SW 1271 (cell line): ENCODE measurements at regions not wholly inside any gene's neighbourhood (a gene's known extent, or its start where the extent isn't known, plus 50 kb on each side); places are given as distances from the start of the nearest gene placed in this dataset.
"Not testable (repeated sequence)": the region's sequence is repeated elsewhere in the genome, so short reads cannot be mapped to it uniquely, and the experiment has no call there.

Experiments
- DNase-seq, 2 experiments: peaks; one replicate each; lab custom pipeline; 2025; lab: John Stamatoyannopoulos, UW

DNA sequence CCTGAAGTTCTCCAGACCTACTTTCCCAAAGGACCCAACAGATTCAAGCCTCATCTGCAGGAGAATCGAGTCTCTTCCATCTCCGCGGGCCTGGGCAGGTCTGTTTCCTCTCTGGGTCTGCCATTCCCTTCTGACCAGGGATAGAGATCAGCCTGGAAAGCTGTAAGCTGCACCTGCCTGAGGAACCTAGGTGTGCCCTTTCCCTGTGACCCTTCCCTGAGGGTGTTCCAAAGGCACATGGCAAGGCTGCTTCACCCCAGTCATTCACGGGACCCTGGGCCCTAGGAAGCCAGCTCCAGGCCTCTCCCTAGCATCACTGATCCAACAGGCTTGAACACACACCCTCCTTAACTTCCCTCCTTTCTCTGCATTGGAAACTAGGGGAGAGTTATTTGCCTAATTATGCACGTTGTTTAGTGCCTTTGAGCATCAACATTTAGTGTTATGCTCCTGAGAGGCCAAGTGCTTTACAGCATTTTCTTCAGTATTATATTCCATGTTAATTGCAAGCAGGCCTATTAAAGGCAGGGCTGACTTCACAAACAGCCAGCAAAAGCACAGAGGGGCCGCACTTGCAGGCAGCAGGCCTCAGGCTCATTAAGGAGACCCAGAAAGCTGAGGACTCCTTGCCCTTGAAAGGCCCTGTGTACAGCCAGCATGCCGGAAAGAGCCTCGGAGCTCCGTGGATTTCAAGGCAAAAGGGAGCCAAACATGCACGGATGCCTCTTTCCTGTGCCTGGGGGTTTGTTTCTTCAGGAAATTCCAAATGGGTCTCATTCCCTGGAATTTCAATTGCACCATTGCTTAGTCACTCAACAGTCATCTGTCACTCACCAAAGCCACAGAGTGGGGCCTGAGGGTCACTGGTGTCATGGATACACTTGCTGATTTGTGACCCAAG is 91.0 kb upstream of the FAM20C start:
- peak; percentile 69 to 90 for DNase-seq

DNA sequence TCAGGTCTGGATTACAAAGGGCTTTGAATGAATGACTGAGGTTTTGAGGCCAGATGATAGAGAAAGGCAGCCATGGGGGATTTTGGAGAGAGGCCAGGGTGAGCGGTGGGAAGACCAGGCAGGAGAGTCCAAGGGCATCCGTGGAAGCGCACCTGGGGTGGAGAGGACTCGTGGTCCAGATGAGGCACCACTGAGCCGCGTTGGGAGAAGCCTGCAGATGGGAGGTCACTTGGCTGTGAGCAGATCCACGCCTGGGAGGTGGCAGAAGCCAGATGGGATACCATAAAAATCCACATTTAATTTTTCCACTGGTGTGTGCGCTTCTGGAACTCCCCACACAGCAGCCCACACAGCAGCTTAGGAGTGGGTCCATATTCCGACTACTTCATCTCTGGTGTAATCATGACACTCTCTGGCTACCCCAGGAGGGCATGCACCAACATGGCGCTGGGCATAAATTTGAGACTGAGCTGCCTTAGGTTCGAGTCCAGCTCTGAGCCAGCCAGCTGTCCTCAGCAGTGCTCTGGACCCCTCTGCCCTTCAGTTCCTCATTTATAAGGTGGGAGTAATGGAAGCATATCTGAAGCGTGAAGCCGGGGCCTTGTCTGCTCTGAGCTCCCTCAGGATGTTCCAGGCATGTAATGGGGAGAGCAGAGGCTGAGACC is 90.2 kb upstream of the FAM20C start:
- no peak for DNase-seq

DNA sequence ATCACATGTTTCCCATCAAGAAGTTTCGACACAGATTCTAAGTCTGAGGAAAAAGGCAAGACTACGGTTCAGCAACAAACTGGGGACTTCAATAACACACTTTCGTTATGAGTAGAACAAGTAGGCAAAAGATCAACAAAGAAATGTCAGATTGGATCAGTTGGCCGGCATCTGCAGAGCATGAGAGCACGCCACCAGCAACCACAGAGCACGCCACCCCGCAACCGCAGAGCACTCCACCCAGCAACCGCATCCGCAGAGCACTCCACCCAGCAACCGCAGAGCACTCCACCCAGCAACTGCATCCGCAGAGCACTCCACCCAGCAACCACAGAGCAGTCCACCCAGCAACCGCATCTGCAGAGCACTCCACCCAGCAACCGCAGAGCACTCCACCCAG is 89.7 kb upstream of the FAM20C start:
- no peak for DNase-seq

DNA sequence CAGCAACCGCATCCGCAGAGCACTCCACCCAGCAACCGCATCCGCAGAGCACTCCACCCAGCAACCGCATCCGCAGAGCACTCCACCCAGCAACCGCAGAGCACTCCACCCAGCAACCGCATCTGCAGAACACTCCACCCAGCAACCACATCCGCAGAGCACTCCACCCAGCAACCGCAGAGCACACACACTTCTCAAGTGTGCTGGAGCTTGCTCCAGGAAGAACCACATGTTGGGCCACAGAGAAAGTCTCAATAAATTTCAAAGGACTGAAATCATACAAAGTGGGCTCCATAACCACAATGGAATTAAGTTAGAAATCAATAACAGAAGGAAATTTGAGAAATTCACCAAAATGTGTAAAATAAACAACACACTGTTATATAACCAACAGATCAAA is 88.4 kb upstream of the FAM20C start:
- DNase-seq, result not testable (repeated sequence)

DNA sequence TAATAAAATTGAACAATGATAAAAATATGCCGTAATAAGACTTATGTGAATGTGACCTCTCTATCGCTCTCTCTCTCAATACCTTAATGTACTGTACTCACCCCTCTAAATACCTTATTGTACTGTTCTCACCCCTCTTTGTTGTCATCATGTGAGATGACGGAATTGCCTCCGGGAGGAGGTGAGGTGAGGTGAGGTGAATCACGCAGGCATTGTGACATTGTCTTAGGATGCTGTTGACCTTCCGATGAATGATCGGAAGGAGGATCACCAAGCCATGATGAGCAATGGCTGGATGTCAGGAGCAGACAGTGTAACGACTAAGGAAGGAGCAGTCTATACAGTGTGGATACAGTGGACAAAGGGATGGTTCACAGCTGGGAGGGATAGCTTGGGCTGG is 87.4 kb upstream of the FAM20C start:
- DNase-seq, result no peak

DNA sequence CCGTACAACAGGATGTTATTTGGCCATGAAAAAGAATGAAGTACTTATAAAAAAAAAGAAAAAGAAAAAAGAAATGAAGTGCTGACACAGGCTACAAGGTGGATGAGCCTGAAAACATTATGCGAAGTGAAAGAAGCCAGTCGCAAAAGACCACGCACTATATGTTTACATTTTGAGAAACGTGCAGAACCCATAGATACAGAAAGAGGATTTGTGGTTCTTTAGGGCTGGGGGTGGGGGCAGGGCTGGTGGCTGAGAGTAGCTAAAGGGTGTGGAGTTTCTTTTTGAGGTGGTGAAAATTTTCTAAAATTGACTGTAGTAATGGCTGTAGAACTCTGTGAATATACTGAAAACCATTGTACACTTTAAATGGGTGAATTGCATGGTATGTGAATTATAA is 86.0 kb upstream of the FAM20C start:
- no peak for DNase-seq

DNA sequence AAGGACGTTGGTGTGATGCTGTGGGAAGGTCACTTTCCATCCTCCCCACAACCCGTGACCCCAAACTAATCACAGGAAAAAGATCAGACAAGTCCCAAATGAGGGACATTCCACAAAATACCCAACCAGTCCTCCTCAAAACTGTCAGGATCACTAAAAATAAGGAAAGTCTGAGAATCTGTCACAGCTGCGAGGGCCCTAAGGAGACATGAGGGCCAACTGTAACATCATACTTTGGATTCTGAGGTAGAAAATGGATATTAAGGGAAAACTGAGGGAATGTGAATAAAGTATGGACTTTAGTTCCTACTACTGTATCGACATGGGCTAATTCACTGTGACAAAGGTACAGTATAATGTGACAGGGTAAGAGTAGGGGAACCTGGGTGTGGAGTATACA is 85.1 kb upstream of the FAM20C start:
- DNase-seq, result no peak

DNA sequence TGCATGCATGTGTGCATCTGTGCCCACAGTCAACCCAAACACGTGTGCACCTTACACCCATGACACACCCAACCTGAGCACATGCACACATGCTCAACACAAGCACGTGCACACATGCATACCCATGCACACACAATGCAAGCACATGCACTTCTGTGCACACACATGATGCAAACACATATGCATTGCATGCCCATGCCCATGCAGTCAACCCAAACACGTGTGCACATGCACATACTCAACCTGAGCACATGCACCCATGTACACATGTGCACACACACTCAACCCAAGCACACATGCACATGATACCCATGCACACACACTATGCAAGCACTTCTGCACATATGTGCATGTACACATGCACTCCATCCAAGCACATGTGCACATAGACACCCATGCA is 84.5 kb upstream of the FAM20C start:
- DNase-seq, result no peak

DNA sequence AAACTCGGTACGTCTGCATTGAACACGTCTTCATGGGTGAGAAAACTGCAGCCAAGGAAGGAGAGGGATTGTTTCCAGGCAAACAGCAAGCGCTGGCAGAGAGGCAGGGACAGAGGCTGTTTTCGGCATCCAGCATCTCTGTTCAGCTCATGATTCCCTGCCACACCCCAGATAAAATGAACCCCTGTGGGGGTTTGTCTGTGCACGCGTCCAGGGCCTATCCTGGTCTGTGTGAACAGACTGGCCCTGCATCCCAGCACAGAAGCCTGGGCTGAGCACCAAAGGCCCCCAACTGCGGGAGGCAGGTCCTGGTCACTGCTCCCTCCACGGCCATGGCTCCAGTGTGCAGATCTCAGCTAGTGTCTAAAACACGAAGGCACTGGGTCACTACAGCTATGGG is 83.3 kb upstream of the FAM20C start:
- DNase-seq, result no peak

DNA sequence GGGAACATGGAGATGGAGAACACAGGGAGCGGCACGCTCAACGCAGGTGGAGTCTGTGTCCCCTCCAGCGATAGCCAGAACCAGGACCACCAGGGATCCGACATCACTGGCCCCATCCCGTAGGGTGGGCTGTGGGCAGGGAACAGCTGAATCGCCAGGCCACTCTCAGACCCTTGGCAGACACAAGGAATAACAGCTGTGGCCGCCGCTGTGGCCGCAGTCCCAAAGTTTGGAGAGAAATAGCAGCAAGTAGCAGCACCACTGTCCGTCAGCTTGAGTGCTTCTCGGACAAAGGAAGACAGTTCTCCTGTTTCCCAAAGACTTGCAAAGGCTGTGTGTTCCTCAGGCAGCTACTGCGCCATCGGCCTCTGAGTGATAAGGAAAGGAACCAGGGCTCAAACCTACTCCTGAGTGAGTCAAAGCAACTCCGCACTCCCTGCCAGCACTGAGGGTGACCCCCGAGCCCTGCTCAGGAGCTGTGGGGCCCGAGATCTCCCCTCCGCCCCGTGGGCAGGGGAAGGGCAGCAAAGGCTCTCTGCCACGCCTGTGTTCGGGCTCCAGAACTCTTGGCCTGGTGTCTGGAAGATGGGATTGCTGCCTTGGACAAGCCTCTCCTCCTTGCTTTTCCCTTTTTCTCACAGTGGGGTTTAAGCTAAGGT is 82.3 kb upstream of the FAM20C start:
- no peak for DNase-seq

DNA sequence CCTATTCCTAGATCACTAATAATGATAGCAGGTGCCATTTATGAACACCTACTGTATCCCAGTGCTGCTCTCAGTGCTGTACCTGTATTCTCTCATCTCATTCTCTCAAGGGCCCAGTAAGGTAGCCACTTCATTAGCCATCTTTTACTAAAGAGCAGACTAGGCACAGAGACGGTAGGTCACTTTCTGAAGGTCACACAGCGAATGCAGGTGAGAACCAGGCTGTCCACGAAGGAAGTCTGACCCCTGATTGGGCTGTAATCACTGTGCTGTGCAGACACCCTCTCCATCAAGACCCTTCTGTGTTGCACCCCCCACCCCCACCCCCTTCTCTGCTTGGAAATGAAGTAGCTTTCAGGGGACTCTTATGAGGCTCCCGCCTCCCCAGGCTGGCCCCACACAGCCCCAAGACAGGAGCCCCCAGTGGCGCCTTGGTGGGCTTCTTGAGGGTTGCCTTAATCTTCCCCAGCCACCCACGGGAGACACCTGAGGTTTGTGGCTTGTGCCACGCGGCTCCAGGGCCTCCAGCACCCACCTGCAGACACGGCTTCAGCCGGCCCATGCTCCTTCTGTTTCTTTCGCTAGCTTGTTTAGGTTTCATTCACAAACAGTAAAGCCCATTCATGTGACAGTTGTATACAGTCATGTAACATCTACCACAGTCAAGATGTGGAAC is 81.7 kb upstream of the FAM20C start:
- DNase-seq, result no peak

DNA sequence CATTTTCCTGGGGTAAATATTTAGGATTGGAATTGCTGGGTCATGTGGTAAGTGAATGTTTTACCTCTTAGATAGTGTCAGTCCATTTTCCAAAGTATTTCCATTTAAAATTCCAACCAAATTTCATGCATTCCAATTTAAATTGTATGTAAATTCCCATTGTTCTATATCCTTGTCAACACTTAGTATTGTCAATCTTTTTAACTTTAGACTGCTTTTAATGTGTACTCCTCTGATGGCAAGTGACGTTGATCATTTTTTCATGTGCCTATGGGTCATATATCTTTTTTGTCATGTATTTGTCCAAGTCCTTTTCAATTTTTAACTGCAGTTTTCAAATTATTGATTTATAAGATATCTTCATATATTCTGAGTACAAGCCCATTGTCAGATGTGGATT is 80.8 kb upstream of the FAM20C start:
- no peak for DNase-seq

DNA sequence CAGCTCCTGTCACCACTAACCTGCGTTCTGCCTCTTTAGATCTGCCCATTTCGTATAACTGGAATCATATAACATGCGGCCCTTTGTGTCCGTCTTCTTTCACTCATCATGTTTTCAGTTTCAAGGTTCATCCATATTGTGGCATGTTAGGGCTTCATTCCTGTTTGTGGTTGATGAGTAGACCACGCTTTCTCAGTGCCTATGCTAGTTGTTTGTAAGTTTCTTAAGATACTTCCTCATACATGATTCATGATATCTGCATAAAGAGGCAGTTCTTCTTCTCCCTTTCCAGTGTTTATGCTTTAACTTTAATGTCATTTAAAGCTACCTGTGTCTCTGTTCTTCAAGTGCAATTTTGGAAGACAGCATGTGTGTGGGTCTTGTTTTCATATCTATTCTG is 79.5 kb upstream of the FAM20C start:
- no peak for DNase-seq

DNA sequence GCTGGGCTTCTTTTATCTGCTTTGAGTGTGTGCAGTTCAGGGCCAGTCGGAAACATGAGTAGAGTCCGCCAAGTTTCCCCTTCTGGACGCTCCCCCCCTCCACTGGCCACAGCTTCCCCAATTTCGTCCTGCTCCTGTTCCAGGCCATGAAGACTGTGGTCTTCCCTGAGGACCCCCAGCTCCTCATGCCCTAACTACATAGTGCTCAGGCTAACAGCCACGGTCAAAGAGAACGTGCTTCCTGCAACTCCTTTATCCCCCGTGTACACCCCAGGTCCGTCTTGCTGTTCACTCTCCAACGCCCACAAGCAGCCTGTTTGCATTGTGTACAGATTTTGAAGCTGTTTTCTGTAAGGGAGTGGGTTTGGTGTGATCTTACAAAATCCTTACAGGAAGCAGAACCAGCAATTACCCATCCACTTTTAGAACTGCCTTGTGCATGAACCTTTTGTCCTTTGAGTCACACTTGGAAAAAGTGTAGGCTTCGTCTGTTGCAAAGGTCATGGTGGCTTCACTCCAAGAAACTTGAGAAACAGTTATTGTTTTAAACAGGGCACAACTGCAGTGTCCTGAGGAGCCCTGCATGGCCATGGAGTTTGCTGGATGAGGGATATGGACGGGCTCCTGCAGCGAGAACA is 77.0 kb upstream of the FAM20C start:
- no peak for DNase-seq

DNA sequence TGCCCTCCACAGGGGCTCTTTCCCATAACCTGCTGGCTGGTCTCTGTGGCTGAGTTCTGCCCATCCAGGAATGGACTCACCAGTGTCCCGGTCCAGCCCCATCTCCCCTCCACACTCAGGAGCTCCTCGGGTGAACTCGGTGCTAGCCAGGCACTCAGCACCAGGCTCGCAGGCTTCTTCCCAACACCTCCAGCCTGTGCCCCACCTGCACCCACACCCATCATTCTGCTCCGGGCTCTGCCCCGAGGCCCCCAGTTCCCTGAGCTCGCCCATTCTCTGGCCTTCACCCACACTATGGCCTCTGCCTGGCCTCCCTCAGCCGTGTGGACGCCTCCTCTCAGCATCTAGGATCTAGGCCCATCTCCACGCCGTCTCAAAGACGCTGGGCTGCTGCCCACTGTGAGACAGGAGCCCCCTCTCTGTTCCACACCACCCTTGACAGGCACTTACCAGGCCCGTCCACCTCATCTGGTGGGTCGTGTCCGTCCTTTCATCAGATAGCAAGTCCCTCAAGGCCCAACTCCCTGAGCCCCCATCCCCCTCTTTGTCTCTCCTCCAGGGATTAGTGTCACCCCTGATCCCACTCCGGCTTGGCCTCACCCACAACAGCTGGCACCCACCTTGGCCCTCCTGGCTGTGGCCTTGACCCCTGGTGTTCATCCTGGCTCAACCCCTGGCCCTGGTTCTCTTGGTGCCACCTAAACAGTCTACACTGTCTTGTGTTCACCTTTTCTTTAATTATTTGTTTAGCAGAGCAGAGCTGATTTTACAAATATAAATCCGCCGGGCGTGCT is 76.0 kb upstream of the FAM20C start:
- no peak for DNase-seq

DNA sequence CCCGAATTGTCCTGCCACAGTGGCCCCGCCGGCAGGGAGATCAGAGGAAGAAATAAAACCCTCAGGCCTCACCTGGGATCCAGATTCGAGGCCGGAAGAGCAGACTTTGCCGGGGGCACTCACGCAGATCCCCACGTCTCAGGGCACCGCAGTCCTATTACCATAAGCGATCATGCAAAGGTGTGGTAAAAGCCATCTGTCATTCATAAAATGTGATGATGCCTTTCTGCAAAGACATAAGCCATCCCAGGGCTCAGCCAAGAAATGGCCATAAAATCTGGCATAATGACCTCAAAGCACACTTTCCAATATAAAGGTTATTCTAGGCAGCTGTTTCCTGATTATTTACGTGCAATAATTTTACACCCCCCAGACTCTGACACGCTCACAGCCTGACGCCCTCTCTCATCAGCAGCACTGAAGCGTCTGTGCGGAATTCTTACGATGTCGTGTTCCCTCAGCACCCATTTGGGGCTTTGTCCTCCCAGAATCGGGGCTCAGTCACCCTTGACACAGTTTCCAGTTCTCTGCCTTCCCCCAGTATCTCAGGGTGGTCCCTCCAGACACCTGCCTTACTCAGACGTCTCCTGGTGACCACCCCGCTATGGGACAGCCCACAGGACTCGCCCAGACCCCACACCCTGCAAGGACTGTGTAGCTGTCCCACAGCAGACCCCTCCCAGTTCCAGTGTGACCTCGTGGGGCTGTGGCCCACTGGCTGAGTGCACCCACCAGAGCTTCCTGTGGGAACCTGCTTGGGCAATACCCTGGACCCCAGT is 74.3 kb upstream of the FAM20C start:
- DNase-seq, result no peak

DNA sequence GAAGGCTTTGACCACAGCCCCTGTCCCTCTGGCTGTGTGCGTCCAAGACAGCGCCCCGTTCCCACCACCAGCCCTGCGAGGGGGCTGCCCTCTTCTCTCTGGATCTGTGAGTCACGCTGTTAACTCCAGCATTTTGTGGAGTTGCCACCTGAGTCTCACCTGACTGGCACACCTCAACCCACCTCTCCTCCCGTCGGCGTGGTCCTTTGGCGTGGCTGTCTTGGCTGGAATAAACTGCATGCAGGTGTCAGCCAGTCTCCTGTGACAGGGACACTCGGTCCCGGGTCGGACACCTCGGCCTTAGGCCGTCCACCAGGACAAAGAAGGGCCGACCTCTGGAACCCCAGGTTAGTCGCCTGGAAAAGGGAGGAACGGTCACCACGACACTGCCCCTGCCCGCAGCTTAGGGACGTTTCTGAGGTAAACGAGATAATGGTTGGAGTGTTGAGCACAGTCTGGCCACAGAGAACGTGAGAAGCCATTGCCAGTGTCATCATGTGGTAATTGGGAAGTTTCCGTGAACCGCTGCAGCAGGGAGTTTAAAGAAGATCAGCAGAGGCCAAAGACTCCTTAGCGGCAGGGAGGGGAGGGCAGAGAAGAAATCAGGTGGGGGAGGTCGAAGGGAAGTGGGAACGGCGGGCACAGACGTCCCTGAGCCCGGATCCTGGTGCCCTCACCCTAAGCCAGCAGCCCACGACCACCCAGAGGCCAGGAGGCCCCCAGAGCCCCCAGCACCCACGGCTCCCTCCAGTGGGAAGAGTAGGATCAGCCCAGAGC is 73.6 kb upstream of the FAM20C start:
- no peak for DNase-seq

DNA sequence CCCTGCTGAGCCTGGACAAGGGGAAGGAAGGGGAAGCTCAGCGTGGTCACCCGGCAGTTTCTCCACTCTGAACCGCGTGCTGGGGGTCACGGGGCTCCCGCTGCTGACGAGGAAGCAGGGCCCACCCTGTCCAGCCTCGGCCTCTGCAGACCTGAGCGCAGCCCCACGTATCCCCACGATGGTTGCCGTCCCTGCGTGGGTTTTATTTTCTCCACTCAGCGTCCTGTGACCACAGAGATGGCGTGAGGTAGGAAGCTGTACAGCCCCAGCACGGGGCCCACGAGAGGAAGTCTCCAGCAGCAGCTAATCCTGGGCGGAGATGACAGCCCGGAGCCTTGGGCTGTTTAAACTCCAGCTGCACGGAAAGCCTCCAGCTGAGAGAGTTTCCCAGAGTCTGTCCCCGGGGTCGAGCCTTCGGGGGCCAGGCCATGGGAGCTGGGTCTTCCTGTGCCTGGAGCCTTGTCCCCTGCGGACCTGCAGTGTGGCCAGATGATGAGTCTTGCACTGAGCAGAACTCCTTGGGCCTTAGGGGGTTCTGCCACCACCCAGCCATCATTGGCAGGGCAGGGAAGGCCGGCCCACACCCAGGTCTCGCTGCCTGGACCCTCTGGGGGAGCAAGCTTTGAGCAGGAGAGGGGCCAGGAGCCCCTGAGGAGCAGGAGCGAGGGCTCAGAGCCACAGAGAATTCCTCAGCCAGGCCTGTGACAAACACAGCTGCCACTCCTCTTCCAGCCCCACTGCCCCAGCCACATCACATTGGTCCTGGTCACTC is 72.8 kb upstream of the FAM20C start:
- DNase-seq, result no peak
